HG03571 (cell line): ENCODE measurements at regions not wholly inside any gene's neighbourhood (a gene's known extent, or its start where the extent isn't known, plus 50 kb on each side); places are given as distances from the start of the nearest gene placed in this dataset.
"Not testable (repeated sequence)": the region's sequence is repeated elsewhere in the genome, so short reads cannot be mapped to it uniquely, and the experiment has no call there.

Source experiments
- ATAC-seq: cut with Tn5 transposase; IDR thresholded peaks from one replicate; pipeline ENCODE4 v1.9.1; 2021; ENCODE audit not compliant: unreplicated experiment

- ATAC-seq: no peak
Measured at GRCh38 chr4:165813606-165814005, 59.4 kb upstream of the TLL1 start.

- ATAC-seq: no peak
Measured at GRCh38 chr4:165814256-165815020, 58.6 kb upstream of the TLL1 start.

- not testable (repeated sequence) for ATAC-seq
Measured at GRCh38 chr4:165819126-165819525, 53.9 kb upstream of the TLL1 start.
